ENCODE measurements at regions not wholly inside any gene's neighbourhood (a gene's known extent, or its start where the extent isn't known, plus 50 kb on each side); places are given as distances from the start of the nearest gene placed in this dataset.
"Not testable (repeated sequence)": the region's sequence is repeated elsewhere in the genome, so short reads cannot be mapped to it uniquely, and the experiment has no call there.

DNA sequence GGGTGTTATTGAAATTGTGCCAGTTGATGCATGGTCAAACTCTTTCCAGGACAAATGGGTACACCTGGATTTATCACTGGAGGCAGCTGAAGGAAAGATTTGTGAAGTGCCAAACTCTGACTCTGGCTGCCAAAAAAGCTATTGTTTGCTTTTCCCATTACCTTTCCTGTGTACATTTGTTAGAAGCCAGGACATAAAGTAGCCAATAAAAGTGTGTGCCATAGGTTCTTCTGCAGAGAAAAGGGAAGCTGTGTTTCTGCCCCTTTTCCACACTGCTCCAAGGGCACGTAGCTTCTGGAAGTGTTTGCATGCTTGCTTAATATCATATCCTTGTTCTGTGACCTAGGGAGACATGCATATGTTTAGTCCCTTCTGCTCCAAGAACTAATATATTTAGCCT lies 1114.4 kb downstream of the SLC16A7 start:
- DNase-seq (ENCODE audit: low read depth in 3 of 3) = no peak

DNA sequence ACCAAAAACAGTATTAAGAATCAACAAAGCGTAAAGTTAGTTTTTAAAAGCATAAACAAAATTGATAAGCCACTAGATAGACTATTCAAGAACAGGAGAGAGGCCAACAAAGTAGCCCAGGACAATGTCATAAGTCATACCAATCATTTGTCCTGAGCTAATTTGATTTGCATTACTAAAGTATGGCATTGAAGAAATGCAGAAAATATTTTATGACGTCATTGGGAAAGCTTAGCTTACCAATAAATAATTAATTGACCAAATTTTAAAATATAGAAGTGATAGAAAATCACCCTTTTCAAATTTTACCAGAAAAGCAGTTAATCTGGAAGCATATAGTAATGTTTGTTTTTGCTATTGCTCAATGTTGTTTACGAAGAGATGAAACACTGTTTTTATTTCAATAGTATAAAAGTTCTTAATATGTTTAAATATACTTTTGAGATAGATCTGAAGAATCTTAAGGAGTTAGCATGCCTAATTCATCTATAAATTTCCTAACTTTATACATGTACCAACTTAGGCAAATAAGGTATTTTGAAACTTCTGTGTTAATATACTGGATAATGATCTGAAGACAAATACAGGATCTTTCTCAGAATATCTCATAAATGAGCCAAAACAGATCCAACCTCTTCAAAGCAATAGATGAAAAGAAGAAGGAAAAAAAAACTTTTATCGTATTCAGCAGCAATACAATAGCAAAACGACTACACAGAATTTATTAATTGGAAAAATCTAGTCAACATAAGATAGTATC lies 1118.5 kb downstream of the SLC16A7 start:
- no peak for DNase-seq (ENCODE audit: low read depth in 3 of 3)

DNA sequence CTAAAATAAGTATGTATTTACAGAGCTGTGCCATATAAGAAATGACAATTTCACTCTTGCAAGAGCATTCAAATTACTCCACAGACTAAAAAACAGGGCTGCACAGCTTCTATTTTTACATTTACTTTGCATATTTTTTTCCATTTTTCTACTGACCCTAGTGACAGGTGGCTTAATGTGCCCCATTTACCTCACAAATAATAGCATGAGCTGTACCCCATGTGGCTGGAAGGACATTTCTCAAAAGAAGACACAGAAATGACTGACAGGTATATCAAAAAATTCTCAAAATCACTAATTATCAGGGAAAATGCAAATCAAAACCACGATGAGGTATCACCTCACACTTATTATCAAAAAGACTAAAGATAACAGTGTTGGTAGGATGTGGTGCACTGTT lies 1128.6 kb downstream of the SLC16A7 start:
- no peak for DNase-seq (ENCODE audit: low read depth in 3 of 3)

DNA sequence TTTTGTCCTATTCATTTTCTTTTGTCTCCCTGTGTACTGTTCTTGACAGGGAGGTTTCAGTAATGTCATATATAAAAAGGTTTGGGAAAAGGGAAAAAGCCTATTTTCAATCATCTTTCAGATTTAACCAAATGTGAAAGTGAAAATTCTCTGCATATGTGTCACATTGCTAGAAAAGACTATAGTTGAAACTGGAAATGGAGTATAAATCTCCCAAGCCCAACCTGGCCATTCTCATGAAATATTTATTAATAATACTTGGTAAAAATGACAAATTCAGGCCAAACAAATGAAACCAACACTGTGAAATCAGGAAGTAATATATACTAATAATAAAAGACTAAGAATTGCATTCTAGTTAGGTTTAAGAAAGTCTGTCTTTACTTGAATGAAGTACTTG lies 1129.2 kb downstream of the SLC16A7 start:
- no peak for DNase-seq (ENCODE audit: low read depth in 3 of 3)

DNA sequence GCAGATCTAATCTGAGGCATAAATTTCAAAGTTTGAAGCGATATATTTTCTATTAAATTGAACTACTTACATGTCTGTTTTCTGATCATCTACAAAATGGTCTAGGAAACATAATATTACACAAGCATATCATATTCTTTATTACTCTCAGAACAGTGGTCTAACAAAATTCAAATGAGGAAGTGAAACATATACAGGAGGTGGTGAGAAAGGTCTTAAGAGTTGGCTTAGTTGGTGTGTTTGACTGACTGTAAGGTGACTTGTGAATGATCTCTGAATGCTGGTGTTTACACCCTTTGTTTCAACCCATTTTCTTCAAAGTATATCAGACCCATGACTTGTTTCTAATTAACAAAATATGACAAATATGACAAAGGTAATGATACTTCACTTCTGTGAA lies 1156.8 kb downstream of the SLC16A7 start:
- no peak for DNase-seq (ENCODE audit: low read depth in 3 of 3)

DNA sequence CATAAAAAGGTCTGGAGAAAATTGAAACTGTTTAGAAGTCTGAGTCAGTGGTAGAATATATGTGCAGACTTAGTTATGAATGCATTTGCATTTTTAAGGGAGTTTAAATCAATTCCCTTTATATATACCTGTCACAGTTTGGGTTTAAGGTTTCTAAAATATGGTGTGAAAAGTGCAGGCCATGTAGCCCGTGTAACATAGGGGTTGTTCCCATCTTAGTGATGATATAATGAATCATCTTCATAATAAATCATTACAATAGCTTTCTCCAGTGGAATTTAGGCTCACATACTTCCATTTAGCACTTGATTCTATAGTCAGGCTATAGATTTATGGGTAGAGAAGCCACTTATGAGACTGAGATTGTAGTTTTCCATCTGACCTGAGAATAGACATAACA lies 1162.4 kb downstream of the SLC16A7 start:
- no peak for DNase-seq (ENCODE audit: low read depth in 3 of 3)

DNA sequence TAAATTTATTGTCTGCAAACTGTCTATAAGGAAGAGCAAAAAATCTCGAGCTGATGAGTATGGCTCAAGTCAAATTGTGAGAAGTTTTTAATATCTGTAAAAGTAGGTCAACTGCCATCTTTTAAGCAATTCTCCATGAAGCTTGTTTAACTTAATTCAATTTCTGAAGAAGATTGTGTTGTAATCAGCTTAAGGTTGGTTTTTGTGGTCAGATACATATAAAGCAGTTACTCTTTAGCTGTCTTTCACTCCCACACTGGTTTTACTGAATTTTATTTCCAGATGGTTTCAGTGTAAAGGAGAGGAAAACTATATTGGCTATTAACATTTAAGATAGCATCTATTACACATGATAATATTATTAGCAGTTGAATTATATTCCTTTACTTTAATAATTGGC lies 1165.1 kb downstream of the SLC16A7 start:
- no peak for DNase-seq (ENCODE audit: low read depth in 3 of 3)

DNA sequence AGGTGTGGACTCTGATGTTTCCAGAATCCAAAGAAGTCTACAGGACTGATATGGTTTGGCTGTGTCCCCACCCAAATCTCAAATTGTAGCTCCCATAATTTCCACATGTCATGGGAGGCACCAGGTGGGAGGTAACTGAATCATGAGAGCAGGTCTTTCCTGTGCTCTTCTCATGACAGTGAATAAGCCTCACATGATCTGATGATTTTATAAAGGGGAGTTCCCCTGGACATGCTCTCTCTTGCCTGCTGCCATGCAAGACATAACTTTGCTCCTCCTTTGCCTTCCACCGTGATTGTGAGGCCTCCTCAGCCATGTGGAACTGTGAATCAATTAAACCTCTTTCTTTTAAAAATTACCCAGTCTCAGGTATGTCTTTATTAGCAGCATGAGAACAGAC lies 1205.3 kb downstream of the SLC16A7 start:
- not testable (repeated sequence) for DNase-seq (ENCODE audit: low read depth in 3 of 3)

DNA sequence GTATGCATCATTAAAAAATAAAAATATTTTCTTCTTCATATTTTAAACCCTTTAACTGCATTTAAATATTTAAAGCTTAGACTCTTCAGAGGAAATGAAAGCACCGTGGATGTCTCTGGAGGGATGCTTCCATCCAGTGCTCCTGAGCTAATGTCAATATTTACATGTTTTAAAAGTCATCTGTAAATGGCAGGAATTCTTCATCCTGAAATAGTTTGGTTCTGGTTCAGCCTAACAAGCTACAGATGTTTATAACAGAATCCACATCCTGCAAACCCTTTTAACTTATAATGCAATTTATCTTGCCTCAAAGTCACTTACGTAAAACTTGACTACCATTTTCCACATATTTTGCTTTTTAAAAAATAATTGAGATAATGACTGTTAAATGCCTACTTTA lies 1207.3 kb downstream of the SLC16A7 start:
- DNase-seq (ENCODE audit: low read depth in 3 of 3) = no peak

DNA sequence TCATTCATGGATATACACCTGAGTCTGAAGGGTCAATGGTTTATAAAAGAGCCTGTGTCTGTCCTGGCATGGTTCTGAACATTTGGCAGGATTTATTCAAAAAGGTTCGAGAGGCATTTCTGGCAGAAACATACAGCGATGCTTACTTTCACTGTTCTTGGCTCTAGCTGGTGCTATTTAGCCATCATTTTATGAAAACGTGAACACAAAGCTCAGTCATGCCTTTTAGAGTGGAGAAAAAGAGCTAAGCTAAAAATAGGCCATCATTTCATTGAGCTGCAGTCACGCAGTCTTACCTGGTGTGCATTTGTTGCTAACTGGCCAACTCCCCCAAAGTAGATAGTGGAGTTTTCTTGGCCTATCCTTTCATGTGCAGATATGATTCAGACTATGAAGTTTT lies 1209.5 kb downstream of the SLC16A7 start:
- DNase-seq (ENCODE audit: low read depth in 3 of 3) = no peak

DNA sequence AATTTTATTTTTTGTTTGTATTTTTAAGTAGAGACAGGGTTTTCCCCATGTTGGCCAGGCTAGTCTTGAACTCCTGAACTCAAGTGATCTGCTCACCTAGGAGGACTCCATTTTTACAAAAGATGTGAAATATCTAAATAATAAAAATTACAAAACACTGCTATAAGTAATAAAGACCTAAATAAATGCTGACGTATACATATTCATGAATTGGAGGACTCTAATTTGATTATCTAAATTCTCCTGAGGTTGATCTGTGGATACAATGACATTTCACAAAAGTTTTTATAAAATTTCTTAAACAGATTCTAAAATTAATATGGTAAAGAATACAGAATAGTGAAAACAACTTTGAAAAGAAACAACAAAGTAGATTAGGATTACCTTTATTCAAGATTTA lies 1224.0 kb downstream of the SLC16A7 start:
- DNase-seq (ENCODE audit: low read depth in 3 of 3) = no peak

DNA sequence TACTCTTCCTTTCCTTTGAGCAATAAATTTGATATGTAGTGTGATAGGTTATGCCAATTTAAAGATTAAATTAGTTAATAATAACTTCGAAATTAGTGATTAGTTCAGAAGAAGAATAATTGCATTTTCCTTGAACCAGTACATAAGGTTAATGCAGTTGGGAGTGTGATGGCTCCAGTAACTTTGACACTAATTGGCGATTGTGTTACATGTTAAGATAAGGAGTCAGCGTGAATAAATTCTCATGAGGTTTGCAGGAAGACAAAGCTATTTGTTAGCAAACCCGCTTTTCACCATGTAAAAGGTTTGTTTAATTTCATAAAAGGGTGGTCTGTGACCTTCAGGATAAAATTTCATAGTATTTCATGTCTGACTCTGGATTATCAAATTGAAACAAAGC lies 1226.8 kb downstream of the SLC16A7 start:
- DNase-seq (ENCODE audit: low read depth in 3 of 3) = no peak

DNA sequence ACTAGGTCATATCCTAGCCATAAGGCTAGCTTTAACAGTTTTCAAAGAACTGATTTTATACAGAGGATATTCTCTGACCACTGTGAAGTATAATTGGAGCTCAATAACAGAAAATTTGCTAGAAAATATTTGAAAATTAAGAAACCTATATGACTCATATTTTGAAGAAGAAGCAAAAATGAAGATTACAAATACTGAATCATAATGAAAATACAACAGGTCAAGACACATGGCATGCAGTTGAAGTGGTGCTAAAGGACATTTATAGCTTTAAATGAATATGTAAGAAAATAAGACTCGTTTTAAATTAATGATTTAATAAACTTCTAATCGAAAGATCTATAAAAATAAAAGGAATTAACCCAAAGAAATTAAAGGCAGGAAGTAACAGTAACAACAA lies 1234.6 kb downstream of the SLC16A7 start:
- DNase-seq (ENCODE audit: low read depth in 3 of 3) = no peak

DNA sequence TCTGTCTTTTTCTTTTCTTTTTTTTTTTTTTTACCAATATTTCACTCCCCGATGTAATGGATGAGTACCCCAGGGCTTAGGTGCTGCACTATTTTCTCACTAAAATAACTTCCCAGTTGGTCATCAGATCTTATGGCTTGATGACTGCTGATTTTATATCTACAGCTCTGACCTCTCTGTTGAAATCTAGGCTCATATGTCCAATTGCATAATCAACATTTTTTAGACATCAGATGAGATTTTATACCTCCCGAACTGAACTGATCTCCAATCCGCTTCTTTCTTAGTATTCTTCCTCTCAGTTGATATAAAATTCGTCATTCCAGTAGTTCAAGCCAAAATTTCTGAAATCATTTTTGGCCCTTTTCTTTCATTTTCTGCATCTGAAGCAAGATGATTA lies 1236.5 kb downstream of the SLC16A7 start:
- no peak for DNase-seq (ENCODE audit: low read depth in 3 of 3)

DNA sequence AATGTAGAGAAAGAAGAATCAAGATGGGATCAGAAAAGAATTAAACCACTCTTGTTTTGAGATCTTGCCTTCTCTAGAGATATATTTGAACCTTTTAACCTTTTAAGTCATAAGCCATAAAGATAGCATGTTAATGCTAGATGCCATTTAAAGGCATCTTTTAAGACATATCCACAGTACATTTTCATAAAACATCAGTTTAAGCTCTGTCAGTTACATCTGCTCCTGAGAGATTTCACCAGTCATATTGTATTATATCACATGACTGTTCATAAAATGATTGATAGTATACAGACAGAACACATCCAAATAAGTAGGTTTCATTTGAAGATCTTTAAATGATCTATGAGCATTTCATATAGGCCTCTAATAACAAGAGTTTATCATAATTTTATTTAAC lies 1238.5 kb downstream of the SLC16A7 start:
- no peak for DNase-seq (ENCODE audit: low read depth in 3 of 3)

DNA sequence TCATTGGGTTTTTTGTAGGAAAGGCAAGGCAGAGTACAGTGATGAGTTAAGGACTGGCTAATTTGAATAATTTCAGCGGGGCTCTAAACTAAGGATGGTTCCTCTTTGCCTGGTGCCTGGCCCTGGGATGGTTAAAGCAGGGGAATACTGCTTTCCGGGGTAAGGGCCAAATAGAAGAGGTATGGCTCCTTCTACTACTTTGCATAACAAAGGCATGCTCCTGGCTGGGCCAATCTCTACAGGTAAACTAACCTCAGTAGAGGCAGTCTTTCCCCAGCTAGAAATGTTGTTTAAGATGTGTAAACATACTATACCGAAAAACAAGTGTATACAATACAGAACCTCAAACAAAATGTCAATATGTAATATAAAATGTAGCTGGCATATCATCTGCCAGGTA lies 1239.0 kb downstream of the SLC16A7 start:
- no peak for DNase-seq (ENCODE audit: low read depth in 3 of 3)

DNA sequence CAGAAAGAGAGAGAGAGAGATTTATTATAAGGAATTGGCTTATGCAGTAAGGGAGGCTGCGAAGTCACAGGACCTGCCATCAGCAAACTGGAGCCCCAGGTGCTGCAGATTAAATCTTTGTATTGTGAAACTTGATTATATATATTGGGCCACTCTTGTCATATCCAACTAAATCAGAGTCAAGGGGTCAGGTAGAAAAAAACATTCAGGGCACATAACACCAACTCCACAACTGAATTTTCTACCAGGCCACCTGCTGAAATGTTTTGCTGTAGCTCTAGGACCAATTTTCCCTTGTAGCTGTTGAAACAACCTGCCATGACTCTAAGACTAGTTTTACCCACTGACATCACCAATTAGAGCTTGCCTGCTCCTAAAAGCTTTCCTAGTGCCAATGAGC lies 1240.8 kb downstream of the SLC16A7 start:
- DNase-seq (ENCODE audit: low read depth in 3 of 3) = no peak

DNA sequence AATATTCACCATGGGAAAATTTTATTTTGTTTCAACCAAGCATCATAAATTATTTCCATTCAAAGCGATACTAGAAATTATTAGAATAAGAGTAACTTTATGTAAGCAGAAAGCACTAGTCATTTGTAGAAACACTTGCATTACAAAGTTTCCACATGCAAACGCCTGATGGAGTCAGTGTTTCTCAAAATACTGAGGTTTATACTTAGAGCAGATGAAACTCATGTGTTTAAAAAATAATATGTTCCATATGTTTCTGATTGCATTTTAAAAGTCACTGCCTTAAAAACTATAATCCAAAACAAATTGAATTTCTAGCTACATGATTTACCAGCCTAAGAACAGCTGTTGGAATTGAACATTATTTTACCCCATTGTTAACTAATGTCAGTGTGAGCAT lies 1246.4 kb downstream of the SLC16A7 start:
- no peak for DNase-seq (ENCODE audit: low read depth in 3 of 3)

DNA sequence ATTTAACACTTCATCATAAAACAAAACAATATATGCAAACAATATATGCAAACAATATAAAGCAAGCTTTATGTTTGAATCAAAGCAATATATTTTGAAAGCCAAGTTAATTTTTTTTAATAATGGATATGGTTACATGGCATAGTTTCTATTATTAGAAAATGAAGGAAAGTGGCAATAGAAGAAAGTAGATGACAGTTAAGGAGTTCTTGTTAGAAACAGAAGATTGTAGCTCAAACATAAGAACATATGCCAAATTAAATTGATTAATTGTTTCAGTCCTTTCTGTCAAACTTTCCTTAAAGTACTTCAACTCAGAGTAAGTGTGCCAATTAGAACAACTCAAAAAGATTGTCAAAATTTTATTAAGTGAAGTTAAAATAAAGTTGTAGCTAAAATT lies 1248.3 kb downstream of the SLC16A7 start:
- DNase-seq (ENCODE audit: low read depth in 3 of 3) = no peak

DNA sequence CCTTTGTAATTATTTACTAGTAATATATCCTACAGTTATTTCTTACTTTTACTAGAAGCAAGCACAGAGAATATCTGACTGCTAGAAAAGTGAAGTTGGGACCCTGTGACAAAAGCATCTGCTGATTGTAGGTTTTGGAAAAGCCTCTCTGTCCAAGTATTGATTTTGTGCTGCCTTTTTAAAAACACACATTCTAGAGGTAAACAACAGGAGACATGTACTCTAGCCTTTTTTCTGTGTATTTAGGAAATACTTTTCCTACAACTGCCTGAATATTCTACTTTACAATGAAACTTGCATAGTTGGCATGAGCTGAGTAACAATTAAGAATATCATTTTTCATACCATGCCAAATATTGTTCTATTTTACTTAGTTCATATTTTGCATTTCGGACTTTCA lies 1249.0 kb downstream of the SLC16A7 start:
- DNase-seq (ENCODE audit: low read depth in 3 of 3) = no peak

DNA sequence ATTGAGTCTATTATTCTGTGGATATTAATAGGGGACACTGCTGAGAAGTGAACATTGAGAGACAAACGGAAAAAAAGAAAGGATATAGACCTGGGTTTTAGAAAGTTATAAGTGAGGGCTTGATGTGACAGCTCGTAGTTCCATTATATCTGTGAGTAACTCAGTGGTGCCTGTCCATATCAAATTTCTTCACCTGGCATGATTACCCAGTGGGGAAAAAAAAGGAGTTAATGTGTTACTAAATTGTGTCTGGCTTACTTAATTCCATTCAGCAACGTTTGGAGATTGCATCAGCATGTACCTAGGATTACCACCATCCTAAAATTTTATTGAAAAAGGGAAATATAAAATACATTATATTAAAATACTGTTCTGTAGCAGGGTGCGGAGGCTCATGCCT lies 1249.9 kb downstream of the SLC16A7 start:
- DNase-seq (ENCODE audit: low read depth in 3 of 3) = no peak

DNA sequence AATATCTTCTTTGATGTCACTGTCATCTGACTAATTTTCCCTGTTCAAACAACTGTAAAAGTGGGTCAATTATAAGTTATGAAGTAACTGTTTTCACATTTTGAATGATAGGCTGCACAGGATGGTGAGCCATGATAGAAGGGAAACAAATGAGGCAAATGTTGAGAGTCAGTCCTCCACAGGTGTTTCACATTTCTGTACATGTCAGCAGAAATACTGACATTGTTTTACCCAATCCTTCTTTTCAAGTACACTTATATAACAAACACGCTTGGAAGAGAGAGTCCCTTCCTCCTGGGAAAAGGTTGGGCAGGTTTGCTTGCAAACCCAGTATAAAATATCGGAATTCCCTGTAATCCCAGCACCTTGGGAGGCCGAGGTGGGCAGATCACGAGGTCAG lies 1251.5 kb downstream of the SLC16A7 start:
- DNase-seq (ENCODE audit: low read depth in 3 of 3) = no peak

DNA sequence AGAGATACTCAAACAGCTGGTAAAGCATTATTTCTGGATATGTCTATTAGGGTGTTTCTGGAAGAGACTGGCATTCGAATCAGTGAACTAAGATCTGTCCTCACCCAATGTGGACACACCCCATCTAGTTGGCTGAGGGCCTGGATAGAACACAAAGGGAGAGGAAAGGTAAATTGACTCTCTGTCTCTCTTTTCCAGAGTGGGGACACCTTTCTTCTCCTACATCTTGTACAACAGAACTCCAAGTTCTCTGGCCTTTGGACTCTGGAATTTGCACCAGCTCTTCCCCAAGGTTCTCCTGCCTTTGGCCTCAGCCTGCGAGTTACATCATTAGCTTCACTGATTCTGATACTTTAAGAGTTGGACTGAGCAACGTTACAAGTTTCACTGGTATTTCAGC lies 1253.9 kb downstream of the SLC16A7 start:
- DNase-seq (ENCODE audit: low read depth in 3 of 3) = no peak

DNA sequence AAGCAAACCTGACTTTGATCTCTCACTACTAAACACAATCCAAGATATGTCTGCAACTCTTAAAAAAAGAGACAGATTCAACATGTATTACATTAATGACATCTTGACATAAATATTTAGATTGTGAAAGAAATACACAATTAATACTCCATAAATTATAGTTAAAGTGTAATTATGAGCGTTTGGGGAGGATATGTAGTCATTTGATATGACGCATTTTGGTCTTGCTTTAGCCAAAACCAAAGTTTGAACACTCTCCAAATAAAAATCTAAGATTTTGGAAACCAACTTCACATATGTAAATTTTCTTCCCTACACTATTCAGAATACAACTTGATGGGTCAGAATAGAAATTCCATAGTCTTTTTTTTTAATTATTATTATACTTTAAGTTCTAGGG lies 1257.6 kb downstream of the SLC16A7 start:
- no peak for DNase-seq (ENCODE audit: low read depth in 3 of 3)
